ENCODE measurements at regions not wholly inside any gene's neighbourhood (a gene's known extent, or its start where the extent isn't known, plus 50 kb on each side); places are given as distances from the start of the nearest gene placed in this dataset.

DNA sequence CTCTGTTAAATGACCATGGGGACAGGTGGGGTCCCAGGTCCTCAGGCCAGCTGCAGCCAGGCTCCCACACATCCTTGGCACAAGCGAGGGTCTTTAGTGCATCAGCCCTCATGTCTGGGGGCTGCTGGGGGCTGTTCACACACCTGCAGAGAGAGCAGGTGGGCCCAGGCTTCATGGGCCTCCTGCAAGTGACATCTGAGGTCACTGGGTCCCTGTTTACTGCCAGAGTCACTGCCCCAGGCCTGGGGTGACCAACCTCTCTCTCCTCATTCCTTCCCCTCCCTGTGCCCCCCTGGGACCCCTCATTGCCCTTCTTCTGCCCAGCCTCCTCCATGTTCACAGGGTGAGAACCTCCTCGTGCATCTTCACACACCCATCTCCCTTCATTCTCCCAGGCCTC lies 92.4 kb downstream of the RTL6 start:
- Histone ChIP-seq H3K79me2 (ENCODE audit: control insufficient read depth, insufficient read depth, low read length) (no peaks in the 10 kb centered on the region), H4K20me1 (replicated peaks; ENCODE audit: control insufficient read depth, extremely low read depth, insufficient read depth, low read length) (no peaks in the 10 kb centered on the region), H3K27ac (ENCODE audit: insufficient read depth, low read depth, low read length) (no peak overlapping the region), H3K36me3 (ENCODE audit: control insufficient read depth in 2 of 2, extremely low read depth in 1 of 2, insufficient read depth in 2 of 2, low read length in 2 of 2) (no peaks in the 10 kb centered on the region), H3K4me1 (ENCODE audit: control insufficient read depth, extremely low read depth, insufficient read depth, low read length) (no peaks in the 10 kb centered on the region), H3K27me3 (ENCODE audit: control insufficient read depth in 2 of 2, insufficient read depth in 2 of 2, low read length in 2 of 2) (no peaks in the 10 kb centered on the region), H3K4me2 (ENCODE audit: insufficient read depth, low read length) (no peak overlapping the region), H3K9me3 (replicated peaks; ENCODE audit: control insufficient read depth, insufficient read depth, low read length) (no peaks in the 10 kb centered on the region), H3K9me1 (replicated peaks; ENCODE audit: control insufficient read depth, extremely low read depth, insufficient read depth, low read length) (no peaks in the 10 kb centered on the region), H2AFZ (ENCODE audit: low read depth, low read length) (no peak overlapping the region), H3K4me3 (replicated peaks in 1 of 3; ENCODE audit: insufficient read depth in 1 of 3, low read depth in 1 of 3, low read length in 3 of 3) (no peak overlapping the region), H3K9ac (replicated peaks; ENCODE audit: extremely low read depth, insufficient read depth, low read length) (no peak overlapping the region)
- no TSS peak for BruUV-seq (replicated peaks)
- dilution Hi-C loops (cut with MboI; ENCODE audit: extremely low pct_ligation_motif_present, low sequenced_read_pairs) (no loop called here), intact Hi-C loops (cut with micrococcal nuclease) (no loop called here)
- no peak for TF ChIP-seq MYC (IDR thresholded peaks at IDR 0.05; ENCODE audit: low read depth, low read length)
- TF ChIP-seq POLR2A (IDR thresholded peaks at IDR 0.05; ENCODE audit: low read depth, low read length), result no peak
- TF ChIP-seq FOS (IDR thresholded peaks at IDR 0.05; ENCODE audit: borderline replicate concordance, insufficient read depth, low read length), result no peak
- no peak for TF ChIP-seq POLR2AphosphoS5 (IDR thresholded peaks at IDR 0.05; ENCODE audit: insufficient read depth, low read depth, low read length)
- TF ChIP-seq, protein P1, sequence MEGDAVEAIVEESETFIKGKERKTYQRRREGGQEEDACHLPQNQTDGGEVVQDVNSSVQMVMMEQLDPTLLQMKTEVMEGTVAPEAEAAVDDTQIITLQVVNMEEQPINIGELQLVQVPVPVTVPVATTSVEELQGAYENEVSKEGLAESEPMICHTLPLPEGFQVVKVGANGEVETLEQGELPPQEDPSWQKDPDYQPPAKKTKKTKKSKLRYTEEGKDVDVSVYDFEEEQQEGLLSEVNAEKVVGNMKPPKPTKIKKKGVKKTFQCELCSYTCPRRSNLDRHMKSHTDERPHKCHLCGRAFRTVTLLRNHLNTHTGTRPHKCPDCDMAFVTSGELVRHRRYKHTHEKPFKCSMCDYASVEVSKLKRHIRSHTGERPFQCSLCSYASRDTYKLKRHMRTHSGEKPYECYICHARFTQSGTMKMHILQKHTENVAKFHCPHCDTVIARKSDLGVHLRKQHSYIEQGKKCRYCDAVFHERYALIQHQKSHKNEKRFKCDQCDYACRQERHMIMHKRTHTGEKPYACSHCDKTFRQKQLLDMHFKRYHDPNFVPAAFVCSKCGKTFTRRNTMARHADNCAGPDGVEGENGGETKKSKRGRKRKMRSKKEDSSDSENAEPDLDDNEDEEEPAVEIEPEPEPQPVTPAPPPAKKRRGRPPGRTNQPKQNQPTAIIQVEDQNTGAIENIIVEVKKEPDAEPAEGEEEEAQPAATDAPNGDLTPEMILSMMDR (IDR thresholded peaks at IDR 0.05; ENCODE audit: extremely low read depth in 1 of 2, insufficient read depth in 1 of 2, low read depth in 1 of 2, low read length in 2 of 2), result no peak
- DNase-seq (ENCODE audit: low read depth, low spot score) (no peak), FAIRE-seq (no peak)
- ChIA-PET CTCF (no interaction called here), POLR2A (no interaction called here)

DNA sequence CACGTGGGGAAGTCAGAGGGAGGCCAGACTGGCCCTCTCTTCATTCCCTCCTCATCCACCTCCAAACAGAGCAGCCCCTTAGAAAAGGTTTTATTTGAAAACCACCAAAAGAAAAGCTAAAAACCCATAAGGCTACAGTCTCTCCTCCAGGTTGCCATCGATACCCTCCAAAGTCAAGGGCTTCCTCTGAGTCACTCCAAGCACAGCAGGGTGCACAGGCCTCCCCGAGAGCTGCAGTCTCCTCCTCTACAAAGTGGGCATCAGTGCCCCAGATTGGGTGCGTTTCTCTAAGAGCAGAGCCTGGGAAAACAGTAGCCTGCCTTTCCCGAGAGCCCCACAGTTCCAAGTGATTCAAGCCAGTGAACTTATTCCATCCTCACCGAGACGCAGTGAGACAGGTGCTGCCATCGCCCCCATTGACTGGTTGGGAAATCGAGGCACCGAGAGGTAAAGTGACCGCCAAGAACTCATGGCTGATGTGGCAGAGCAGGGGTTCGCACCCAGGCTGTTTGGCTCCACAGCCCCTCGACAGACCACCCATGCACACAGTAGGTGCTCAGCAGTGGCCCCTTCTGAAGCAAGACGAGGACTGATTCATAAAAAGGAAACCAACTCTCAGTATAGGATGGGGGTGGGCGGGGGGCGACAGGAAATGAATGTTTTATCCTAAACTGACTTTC lies 91.7 kb upstream of the SHISAL1 start:
- Histone ChIP-seq H3K9ac (replicated peaks; ENCODE audit: extremely low read depth, insufficient read depth, low read length) (no peak overlapping the region), H3K9me1 (replicated peaks; ENCODE audit: control insufficient read depth, extremely low read depth, insufficient read depth, low read length) (no peaks in the 10 kb centered on the region), H3K79me2 (ENCODE audit: control insufficient read depth, insufficient read depth, low read length) (no peaks in the 10 kb centered on the region), H2AFZ (ENCODE audit: low read depth, low read length) (no peak overlapping the region), H4K20me1 (replicated peaks; ENCODE audit: control insufficient read depth, extremely low read depth, insufficient read depth, low read length) (no peaks in the 10 kb centered on the region), H3K27me3 (ENCODE audit: control insufficient read depth in 2 of 2, insufficient read depth in 2 of 2, low read length in 2 of 2) (no peaks in the 10 kb centered on the region), H3K4me3 (replicated peaks in 1 of 3; ENCODE audit: insufficient read depth in 1 of 3, low read depth in 1 of 3, low read length in 3 of 3) (no peak overlapping the region), H3K27ac (ENCODE audit: insufficient read depth, low read depth, low read length) (no peak overlapping the region), H3K9me3 (replicated peaks; ENCODE audit: control insufficient read depth, insufficient read depth, low read length) (no peaks in the 10 kb centered on the region), H3K4me2 (ENCODE audit: insufficient read depth, low read length) (no peak overlapping the region), H3K4me1 (ENCODE audit: control insufficient read depth, extremely low read depth, insufficient read depth, low read length) (no peaks in the 10 kb centered on the region), H3K36me3 (ENCODE audit: control insufficient read depth in 2 of 2, extremely low read depth in 1 of 2, insufficient read depth in 2 of 2, low read length in 2 of 2) (no peaks in the 10 kb centered on the region)
- intact Hi-C loops (cut with micrococcal nuclease) (no loop called here), dilution Hi-C loops (cut with MboI; ENCODE audit: extremely low pct_ligation_motif_present, low sequenced_read_pairs) (no loop called here)
- ChIA-PET CTCF (no interaction called here), POLR2A (no interaction called here)
- DNase-seq (ENCODE audit: low read depth, low spot score) (no peak), FAIRE-seq (no peak)
- no TSS peak for BruUV-seq (replicated peaks)
- TF ChIP-seq, protein P1 (IDR thresholded peaks at IDR 0.05; ENCODE audit: extremely low read depth in 1 of 2, insufficient read depth in 1 of 2, low read depth in 1 of 2, low read length in 2 of 2), result no peak
- TF ChIP-seq, protein P2, sequence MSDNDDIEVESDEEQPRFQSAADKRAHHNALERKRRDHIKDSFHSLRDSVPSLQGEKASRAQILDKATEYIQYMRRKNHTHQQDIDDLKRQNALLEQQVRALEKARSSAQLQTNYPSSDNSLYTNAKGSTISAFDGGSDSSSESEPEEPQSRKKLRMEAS (IDR thresholded peaks at IDR 0.05; ENCODE audit: insufficient read depth, insufficient read length), result no peak
- TF ChIP-seq POLR2A (IDR thresholded peaks at IDR 0.05; ENCODE audit: low read depth, low read length), result no peak
- TF ChIP-seq POLR2AphosphoS5 (IDR thresholded peaks at IDR 0.05; ENCODE audit: insufficient read depth, low read depth, low read length), result no peak
- TF ChIP-seq FOS (IDR thresholded peaks at IDR 0.05; ENCODE audit: borderline replicate concordance, insufficient read depth, low read length), result no peak
- no peak for TF ChIP-seq MYC (IDR thresholded peaks at IDR 0.05; ENCODE audit: low read depth, low read length)
- no peak for TF ChIP-seq JUN (IDR thresholded peaks at IDR 0.05; ENCODE audit: borderline replicate concordance, insufficient read depth, insufficient read length, low read depth)
- no peak for TF ChIP-seq GATA2 (IDR thresholded peaks at IDR 0.05; ENCODE audit: insufficient read depth, insufficient read length, low read depth, low read length)
- no peak for TF ChIP-seq EZH2 (IDR thresholded peaks at IDR 0.05; ENCODE audit: borderline replicate concordance, low read depth, low read length, severe bottlenecking)

All from endothelial cell of umbilical vein (primary cell).